HG03432 (cell line): ENCODE measurements at regions not wholly inside any gene's neighbourhood (a gene's known extent, or its start where the extent isn't known, plus 50 kb on each side); places are given as distances from the start of the nearest gene placed in this dataset.
A peak's percentile ranks its signal among the peaks of the same experiment; 100 is the strongest.

Source experiments
- ATAC-seq: cut with Tn5 transposase; IDR thresholded peaks from one replicate; pipeline ENCODE4 v1.9.1; 2021; ENCODE audit warnings: mild to moderate bottlenecking, moderate library complexity; ENCODE audit not compliant: unreplicated experiment

GRCh38 chr1:199264283-199264682 is 625.4 kb downstream of the PTPRC start:
- no peak for ATAC-seq

DNA sequence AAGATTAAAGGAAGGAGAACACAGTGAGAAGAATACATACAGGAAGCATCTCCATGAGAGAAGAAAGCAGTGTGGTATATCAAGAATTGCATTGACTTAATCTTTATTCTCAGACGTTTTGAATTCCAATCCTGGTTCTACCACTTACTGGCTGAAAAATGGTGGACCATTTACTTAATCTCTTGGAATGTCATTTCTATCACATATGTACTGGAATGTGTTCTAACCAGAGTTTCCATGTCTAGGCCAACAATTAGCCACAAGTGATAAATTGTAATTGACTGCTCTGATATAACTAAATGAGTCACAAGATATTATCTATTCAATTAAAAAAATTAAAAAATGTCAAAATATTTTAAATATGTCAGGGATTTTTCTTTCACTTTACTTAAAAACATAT is 626.1 kb downstream of the PTPRC start:
- ATAC-seq, result no peak

GRCh38 chr1:199265319-199265718 is 626.5 kb downstream of the PTPRC start:
- ATAC-seq, result no peak

DNA sequence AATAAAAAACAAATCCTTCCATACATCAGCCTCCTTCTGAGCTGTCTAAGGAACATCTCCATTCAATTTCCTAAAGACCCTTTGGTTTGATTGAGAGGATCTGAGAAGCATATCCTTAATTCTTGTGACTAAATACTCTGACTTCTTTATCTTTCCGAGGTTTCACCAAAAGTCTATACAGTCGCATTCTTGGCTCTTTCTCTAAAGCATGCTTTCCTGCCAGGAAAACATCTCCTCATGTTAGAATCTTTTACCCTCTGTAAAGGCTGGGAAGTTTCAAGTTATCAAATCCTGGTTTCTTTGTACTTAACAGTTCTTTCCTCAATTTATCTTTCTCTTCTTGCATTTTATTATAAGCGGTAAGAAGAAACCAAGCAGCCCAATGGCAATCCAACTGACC is 630.4 kb downstream of the PTPRC start:
- no peak for ATAC-seq

DNA sequence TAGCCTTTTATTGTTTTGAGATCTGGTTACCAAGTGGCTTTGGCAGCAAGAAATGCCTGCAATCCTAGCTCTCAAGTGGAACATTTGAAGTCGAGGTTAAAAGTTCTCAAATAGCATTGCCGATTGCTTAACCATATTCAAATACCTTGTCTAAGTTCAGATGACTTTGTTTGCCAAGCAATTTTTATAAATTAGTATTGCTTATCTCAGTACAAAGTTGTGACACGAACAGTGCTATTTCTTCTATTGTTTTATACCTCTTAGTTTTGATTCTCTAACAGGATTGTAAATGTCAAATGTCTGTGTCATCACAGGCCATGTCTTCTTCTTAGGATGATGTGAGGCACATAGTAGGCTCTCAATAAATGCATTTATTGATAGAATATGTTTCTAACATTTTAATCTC is 633.3 kb downstream of the PTPRC start:
- no peak for ATAC-seq

DNA sequence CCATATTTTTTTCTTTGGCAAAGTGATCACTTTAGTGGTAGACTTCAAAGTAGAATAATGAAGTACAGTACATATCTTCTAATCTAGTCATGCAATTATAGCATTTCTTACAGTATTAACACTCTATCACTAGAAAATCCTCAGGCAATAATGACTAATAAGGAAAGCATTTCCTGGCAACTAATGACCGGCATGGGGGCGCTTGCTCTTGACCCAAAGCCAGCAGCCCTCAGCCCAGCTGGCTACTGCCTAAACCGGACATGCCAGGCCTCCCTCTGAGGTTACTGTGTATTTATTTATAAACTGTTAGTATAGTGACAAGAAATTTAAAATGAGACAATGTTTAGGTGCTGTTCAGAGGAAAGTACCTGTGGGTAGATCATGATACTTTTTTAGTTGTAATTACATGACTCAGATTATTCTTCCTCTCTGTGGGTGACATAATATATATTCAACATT is 633.8 kb downstream of the PTPRC start:
- ATAC-seq, result peak; percentile 86

- ATAC-seq, result no peak
Measured at GRCh38 chr1:199273837-199274379, 635.1 kb downstream of the PTPRC start.

GRCh38 chr1:199279067-199279466 is 640.2 kb downstream of the PTPRC start:
- ATAC-seq, result no peak

GRCh38 chr1:199279872-199280645 is 641.2 kb downstream of the PTPRC start:
- ATAC-seq, result peak; percentile 81

GRCh38 chr1:199282751-199283305 is 644.0 kb downstream of the PTPRC start:
- ATAC-seq, result no peak

DNA sequence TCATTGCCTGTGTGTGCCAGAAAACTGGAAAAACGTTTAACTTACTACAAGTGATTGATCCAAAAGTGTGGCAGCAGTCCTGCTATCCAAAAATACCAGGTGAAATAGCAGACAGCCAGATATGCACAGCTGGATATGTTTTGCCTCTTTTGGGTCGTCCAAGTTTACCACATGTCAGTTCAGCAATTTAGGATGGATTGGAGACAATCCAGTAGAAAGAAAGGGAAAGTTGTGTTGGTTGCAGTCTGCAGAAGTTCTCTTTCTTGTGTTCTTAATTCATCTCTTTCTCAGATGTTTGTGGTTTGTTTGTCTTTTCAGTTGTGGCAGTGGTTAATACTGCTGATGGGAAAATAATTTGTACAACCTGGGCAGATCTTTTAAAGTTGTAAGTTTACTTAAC is 645.0 kb downstream of the PTPRC start:
- ATAC-seq, result no peak

- no peak for ATAC-seq
Measured at GRCh38 chr1:199287206-199287605, 648.4 kb downstream of the PTPRC start.

- ATAC-seq, result no peak
Measured at GRCh38 chr1:199287647-199288046, 648.8 kb downstream of the PTPRC start.

DNA sequence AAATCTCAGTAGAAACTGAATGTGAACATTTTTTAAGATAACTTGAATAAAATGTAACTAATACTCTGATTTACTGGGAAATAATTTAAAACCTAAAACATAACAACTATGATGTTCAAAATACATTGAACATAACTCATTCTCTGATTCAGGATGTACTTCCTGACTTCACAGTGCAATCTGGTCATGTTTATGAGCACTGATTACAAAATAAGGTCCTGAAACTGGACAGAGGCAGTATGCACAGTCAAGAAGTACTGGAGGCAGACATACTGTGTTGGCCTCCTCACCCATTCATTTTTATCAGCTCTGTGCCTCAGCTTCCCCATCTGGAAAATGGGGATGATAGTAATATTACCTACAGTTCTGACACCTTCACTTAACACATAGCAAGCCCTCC is 651.3 kb downstream of the PTPRC start:
- ATAC-seq, result no peak

DNA sequence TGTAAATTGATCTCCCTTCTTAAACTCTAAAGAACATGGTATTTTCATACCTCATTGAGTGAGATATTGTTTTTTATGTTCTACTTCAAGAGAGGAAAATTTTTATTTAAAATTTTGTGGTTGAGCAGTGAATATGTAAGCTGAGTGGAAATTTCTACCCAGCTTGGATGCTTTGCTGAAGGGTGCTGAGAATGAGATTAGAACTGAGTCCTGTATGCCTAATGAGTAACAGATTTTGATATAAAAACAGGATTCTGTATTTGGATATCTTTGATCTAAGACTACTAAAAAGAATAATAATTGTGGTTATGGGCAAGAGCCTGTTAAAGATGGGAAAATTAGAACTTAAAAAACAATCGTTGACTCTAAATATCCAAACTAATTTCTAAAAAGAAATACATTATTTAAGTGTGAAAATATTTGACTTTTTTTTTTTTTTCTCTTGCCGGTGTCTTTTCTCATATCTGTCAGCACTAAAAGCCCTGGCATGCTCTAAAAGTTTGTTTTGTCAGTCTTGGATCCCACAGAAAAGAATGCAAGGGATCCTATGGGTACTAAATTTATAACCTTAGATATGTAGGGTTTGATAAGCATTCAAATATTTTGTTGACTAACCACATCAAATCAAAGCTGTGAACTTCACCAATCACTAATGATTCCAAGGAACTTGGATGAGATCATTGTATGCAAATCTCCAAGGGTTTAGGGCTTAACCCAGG is 652.3 kb downstream of the PTPRC start:
- ATAC-seq, result no peak

- ATAC-seq, result no peak
Measured at GRCh38 chr1:199292896-199293295, 654.1 kb downstream of the PTPRC start.

DNA sequence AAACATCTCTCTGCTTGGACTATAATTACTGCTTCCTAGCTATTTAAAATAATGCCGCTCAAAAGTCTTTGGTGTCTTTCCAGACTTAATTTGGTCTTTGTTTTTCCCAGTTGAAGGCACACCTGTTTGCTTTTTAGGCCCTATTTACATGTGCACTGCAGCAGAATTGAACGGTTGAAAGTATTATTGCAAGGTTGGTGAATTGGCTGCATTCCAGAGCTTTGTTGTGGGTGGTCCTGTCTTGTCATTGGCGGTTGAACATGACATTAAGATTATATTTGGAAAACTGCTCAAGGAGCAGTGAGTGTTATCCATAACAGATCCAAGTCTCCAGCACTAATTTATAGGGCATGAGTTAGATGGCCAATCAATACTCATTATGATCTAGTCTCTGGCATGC is 656.3 kb downstream of the PTPRC start:
- ATAC-seq, result no peak

DNA sequence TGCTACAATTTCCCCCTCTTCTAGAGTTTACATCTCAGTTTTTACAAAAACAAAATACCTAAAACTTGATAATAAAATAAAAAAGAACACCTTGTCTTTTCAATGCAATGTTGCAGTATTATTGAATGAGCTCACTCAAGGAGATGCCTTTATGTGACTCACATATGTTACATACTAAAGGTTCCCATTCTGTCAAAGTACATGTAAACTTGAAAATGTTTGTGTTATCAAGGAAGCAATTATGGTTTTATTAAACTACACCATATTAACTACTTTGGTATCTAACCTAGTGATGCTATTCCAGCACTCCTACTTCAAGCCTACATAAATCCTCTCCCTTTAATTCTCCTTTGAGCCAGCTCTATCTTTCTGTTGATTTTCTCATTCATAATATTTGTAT is 658.3 kb downstream of the PTPRC start:
- no peak for ATAC-seq

DNA sequence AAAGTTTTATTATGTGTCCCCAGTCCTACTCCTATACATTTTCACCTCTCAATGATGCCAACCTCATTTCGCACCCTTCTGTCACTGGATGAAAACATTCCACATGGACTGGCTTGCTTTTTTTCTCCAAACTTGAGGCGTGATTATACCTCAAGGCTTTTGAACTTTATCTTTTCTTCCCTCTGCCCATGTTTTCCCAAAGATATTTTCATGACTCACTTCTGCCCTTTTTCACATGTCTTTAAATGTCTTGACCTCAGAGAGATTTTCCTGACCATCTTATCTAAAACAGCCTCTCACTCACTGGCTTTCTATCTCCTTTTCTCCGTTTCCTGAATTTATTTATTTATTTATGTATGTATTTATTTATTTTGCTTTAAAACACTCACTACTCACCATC is 659.0 kb downstream of the PTPRC start:
- no peak for ATAC-seq

GRCh38 chr1:199298825-199299224 is 660.0 kb downstream of the PTPRC start:
- ATAC-seq, result no peak

GRCh38 chr1:199301472-199302217 is 662.8 kb downstream of the PTPRC start:
- ATAC-seq, result no peak
